GM21515 (cell line): ENCODE measurements at regions not wholly inside any gene's neighbourhood (a gene's known extent, or its start where the extent isn't known, plus 50 kb on each side); places are given as distances from the start of the nearest gene placed in this dataset.
A peak's percentile ranks its signal among the peaks of the same experiment; 100 is the strongest.

Experiments used
- ATAC-seq: cut with Tn5 transposase; IDR thresholded peaks from one replicate; pipeline ENCODE4 v1.9.1; 2021; ENCODE audit not compliant: unreplicated experiment

GRCh38 chr3:115448851-115449250 lies 174.5 kb upstream of the GAP43 start:
- ATAC-seq: no peak

DNA sequence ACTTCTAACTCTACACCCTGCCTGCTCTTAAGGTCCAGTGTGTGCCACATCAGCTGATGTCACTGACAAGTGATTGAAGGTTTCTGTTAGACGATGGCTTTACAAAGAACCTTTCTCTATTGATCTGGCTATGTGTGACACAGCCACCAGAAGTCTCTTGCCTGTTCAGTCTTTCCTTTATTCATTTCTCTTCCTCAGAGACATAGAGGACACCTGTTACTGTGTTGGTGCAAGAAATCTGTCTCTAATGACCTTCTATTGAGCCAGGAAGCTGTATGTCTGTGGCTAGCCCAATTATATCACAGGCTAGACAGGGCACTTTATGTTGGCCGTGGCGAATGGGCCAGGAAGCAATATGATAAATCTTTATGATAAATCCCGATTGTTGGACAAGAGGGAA lies 173.3 kb upstream of the GAP43 start:
- no peak for ATAC-seq

- no peak for ATAC-seq
These were observed 159.3 kb upstream of the GAP43 start for GRCh38 chr3:115464036-115464435.

- ATAC-seq: peak; percentile 61
These were observed 153.7 kb upstream of the GAP43 start for GRCh38 chr3:115469649-115470048.

- ATAC-seq: no peak
These were observed 153.1 kb upstream of the GAP43 start for GRCh38 chr3:115470254-115470653.

DNA sequence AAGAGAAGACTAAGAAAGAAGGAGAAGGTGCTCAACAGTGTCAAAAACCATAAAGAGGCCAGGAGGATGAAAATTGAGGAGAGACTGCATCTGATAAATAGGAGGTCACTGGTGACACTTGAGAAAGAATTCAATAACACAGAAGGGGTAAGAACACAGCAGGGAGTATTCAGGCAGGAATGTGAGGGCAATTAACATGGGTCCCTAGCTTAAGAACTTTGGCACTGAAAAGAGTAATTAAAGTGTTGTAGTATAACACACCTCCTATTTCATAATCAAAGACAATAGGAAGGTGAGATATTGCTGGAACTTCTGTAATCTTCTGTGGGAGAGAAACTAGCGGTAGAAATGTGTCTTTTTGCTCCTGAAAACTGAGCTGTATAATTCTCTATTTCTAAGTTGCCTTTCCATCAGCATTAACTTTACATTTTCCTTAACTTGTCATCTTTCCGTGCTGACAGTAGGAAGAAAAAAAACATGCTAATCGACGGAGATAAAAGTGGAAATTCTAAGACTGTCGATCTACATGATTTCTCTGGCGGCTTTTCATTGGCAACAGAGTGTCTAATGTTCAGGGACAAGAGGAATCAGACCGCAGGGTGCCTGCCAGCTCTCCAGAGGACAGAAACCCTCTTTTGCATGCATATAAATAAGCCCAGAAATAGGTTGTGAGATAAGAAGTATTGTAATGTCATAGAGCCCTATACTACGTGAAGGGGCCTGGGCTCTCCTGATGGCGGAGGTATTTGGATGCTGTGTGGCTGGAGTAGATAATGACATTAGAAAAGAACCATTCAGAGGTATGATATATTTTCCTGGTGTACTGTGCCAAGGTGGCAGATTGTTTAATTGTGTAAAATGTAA lies 147.9 kb upstream of the GAP43 start:
- ATAC-seq: no peak

DNA sequence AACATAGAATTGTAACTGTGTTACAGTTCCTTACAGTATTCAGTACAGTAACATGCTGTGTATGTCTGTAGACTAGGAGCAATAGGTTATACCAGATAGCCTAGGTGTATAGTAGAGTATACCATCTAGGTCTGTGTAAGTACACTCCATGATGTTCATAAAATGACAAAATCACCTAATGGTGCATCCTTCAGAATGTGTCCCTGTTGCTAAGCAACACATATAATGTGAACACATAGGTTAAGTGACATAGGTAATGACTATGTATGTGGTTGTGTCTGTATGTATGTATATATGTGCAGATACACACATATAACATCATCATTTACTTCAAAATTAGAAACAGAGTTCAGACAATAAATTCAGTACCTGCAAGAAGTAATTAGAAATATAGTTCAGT lies 146.8 kb upstream of the GAP43 start:
- no peak for ATAC-seq

DNA sequence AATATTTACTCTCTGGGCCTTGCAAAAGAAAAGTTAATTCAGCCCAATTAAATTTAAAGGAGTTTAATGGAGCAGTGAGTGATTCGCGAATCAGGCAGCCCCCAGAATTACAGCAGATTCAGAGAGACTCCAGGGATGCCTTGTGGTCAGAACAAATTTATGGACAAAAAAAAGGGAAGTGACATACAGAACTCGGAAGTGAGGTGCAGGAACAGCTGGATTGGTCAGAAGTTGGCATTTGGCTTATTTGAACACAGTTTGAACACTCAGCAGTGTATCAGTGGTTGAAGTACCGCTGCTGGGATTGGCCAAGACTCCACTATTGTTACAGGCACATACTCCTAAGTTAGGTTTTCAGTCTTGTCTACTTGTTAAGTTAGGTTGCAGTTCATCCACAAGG lies 145.0 kb upstream of the GAP43 start:
- no peak for ATAC-seq

DNA sequence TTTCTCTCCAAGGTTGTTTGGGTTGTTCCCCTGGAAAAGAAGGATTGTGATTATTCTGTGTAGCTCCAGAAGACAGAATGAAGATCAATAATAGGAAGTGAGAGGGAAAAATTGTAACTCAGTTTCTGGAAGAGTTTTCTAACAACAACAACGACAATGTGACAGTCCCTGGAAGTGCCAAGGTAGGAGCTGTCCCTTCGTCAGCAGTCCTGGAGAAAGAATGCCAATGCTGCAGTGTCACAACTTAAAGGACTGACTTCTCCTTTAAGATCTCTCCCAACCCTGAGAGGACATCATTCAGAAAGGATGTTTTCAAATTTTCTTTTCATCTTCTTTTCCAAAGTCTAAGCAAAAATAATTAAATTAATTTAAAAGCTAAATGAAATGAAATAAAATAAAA lies 136.4 kb upstream of the GAP43 start:
- no peak for ATAC-seq

DNA sequence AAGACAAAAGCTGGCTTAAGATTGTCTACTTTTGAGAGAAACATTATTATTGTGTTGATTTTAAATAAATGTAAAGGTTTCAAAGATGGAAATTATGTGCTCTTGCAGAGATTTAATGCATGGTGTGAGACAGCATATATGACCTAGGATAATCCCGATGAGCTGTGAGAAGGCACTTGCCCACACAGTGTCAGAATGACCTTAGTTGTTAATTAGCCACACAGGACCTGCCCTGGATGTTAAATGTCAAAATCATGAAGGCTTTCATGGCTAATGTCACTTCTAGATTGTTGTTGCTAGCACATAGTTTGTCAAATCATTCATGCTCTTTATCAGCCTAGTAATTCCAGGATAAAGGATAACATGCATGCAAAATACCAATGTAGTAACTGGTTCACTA lies 135.3 kb upstream of the GAP43 start:
- no peak for ATAC-seq

DNA sequence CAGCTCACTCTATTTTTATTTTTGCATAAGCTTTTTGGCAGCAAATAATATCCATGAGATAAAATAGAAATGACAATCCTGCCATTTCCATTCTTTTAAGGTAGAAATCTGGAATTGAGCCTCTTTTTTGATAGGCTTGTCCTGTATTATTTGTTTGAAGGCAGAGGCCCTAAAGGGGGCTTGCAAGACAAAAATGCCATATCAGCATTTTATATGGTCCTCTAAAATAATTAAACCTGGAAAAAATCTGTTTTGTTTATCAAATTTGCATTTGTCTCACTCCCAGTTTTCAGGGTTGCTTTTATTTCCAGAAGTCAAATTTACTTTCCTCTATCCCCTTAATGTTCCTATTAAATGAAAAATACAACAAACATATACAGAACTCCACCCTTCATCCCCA lies 134.9 kb upstream of the GAP43 start:
- no peak for ATAC-seq

GRCh38 chr3:115494826-115495225 lies 128.5 kb upstream of the GAP43 start:
- ATAC-seq: no peak

DNA sequence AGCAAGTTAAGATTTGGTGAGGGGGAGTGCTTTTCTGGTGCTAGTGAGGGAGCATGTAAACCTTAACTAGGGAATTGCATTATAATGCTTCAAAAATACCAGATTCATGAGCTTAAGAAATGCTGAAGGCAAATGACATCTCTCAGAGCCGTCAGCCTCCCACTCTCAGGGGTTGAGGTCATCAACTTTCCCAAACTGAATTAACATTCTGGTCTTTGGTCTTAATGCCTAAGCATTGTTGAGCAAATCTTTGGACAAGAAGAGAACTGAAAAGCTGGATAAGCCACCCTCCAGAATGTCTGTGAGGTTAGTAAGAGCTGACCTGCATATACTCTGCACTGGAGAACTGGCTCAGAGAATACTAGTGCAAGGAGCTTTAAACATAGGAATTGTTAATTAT lies 124.9 kb upstream of the GAP43 start:
- no peak for ATAC-seq

DNA sequence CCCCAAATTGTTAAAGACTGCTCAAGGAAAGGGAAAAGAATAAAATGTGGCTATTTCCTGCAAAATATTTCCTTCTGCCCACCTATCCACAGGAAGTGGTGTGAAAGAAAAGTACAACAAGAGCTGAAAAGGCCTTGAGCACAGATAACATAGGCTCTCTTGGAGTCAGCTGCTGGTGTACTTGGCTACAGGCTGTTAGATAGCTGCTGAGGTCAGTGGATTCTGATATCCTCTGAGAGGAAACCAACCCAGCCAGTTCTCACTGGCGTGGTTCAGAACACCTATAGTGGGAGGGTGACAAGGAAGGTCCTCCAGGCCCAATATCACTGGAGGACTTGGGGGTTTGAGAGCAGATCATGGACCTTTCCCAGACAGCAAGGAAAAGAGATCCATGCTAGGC lies 124.4 kb upstream of the GAP43 start:
- ATAC-seq: no peak

- ATAC-seq: no peak
These were observed 123.6 kb upstream of the GAP43 start for GRCh38 chr3:115499666-115500065.

DNA sequence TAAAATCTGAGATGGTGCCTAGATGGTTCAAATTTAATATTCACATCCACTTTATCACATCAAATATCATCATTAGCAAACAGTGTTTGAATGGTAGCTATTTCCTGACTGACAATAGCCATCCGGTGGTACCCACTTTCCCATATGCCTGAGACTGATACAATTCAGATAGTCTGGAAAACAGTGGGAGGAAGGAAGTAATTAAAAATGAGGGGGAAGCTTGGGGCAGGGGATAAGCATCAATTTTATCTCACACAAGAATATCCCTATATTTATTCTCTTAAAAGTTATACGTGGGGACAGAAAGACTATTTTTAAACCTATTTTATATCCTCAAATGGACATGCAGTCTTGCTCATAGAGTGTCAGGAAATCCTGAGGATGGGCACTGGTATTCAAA lies 122.5 kb upstream of the GAP43 start:
- ATAC-seq: no peak

DNA sequence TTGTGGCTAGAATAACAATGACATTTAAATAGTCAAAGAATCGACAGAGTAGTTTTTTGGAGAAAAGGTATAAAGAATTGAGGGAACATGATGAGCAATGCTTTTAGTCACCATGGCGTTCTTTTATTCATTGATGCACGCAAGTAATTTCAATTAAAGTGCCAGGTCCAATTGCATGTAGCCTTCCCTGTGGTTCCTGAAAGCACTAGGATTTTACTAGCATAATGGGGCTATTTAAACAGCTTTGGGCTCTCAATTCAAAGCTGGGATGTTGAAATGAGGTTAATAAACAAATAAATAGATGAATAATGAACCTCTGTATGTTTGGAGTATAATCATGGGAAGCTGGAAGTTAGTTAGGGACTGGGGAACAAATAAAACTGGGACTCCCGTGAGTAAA lies 121.2 kb upstream of the GAP43 start:
- no peak for ATAC-seq

GRCh38 chr3:115503394-115503793 lies 119.9 kb upstream of the GAP43 start:
- no peak for ATAC-seq

- ATAC-seq: no peak
These were observed 114.7 kb upstream of the GAP43 start for GRCh38 chr3:115508562-115508961.

DNA sequence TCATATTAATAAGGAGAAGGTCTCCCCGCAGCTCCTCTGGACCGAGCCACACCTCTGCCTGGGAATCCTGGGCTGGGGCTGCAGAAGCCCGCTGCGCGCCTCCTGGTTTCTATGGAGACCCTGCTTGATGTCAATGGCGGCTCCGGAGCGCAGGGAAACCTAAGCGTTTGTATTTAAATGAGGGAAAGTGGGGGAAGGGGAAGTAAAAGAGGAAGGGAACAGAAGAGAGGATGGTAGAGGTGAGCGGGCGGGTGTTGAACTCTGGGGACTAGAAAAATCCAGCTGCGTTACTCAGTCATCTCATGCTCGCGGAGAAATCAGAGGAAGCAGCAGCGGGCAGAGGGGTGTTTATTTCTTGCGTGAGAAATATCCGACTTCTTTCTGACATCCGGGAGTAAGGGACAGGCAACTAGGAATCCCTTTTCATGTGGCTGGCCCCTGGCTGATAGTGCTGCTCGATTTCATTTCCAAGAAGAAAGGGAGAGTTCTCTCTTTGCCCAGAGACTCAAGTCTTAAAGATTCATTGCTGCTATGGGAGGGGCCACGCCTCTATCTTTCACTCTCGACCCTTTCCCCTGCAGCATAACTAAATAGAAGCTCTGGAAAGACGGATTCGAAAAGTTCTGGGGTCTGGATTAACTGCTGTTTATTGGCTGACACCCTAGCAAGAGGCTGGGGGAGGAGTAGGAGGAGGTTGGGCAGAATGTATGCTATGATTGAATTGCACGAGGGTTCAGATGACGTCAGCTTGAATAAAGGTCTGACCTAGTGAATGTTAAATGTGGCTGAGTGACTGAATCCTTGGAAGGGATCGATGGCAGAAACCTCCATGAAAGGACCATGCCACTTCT lies 110.5 kb upstream of the GAP43 start:
- ATAC-seq: no peak

DNA sequence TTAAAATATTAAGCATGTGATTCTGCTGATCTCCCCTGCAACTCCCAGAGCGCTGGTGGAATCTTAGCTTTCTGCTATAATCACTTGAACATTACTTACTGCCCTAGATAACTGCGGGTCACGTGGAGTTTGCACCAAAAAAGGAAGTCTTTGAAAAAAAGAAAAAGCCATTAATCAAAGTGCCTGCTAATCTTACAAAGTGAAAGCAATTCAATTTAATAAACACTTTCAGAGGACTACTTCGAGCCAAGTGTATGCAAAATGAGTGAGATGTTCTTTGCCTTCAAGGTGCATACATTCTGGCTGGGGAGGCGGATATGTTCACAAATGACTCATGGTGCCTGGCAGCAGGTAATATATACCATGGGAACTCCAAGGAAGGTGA lies 109.9 kb upstream of the GAP43 start:
- no peak for ATAC-seq

DNA sequence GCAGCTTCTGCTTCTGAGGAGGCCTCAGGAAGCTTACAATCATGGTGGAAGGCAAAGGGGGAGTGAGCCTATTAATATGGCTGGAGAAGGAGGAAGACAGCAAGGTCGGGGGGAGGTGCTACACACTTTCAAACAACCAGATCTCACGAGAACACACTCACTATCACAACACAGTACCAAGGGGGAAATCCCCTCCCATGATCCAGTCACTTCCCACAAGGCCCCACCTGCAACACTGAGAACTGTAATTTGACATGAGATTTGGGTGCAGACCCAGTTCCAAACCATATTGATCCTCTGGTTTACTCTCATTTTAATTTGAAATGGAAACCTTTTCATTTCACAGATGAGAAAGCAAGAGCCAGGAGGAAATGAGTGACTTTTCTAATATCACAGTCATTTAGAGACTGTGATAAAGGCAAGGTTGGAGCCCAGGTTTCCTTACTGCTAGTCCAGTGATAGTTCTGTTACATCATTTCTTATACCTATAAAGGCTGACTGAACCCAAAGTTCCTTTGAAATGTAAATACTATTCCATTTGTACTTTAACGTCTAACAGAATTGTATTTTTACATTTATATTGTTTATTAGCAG lies 105.8 kb upstream of the GAP43 start:
- ATAC-seq: no peak
